Heart right ventricle (tissue), 16 donors: ENCODE measurements at regions not wholly inside any gene's neighbourhood (a gene's known extent, or its start where the extent isn't known, plus 50 kb on each side); places are given as distances from the start of the nearest gene placed in this dataset.
"Not testable (repeated sequence)": the region's sequence is repeated elsewhere in the genome, so short reads cannot be mapped to it uniquely, and the experiment has no call there.

Experiments
- ATAC-seq, 8 donors: fragments of 200-7000 bp; cut with Tn5 transposase; one replicate each; pipeline ENCODE4 v1.9.1; 2020; ENCODE audit warnings: mild to moderate bottlenecking in 8 of 8, moderate library complexity in 8 of 8, moderate number of reproducible peaks in 1 of 8
- DNase-seq, 2 donors: peaks; one replicate each; pipeline ENCODE4 v3.0.0-alpha.2; 2020
- H3K27ac ChIP-seq, 10 donors: fragments of 200-600 bp; sonication (generic) in 2 of 10; one replicate each; pipeline versions ENCODE4 v1.5.0 to v1.8.0; 2020 to 2022; ENCODE audit warnings: mild to moderate bottlenecking in 3 of 10
- H3K27me3 ChIP-seq, 7 donors: fragments of 200-600 bp; one replicate each; pipeline ENCODE4 v1.8.0; 2021 to 2022; ENCODE audit warnings: mild to moderate bottlenecking in 2 of 7
- H3K36me3 ChIP-seq, 9 donors: fragments of 200-600 bp; sonication (generic) in 1 of 9; one replicate each; pipeline versions ENCODE4 v1.5.0 to v1.8.0; 2020 to 2022; ENCODE audit warnings: mild to moderate bottlenecking in 2 of 9
- H3K4me1 ChIP-seq, 9 donors: fragments of 200-600 bp; sonication (generic) in 1 of 9; one replicate each; pipeline versions ENCODE4 v1.5.0 to v1.8.0; 2020 to 2022; ENCODE audit warnings: mild to moderate bottlenecking in 4 of 9
- H3K4me3 ChIP-seq, 10 donors: fragments of 200-600 bp; sonication (generic) in 2 of 10; one replicate each; pipeline versions ENCODE4 v1.5.0 to v1.8.0; 2020 to 2022; ENCODE audit warnings: mild to moderate bottlenecking in 7 of 10, moderate library complexity in 2 of 10
- H3K9me3 ChIP-seq, 11 donors: fragments of 200-600 bp in 10 of 11; sonication (generic) in 2 of 11; one replicate each; pipeline versions ENCODE4 v1.5.0 to v1.8.0; 2013 to 2022; ENCODE audit warnings: mild to moderate bottlenecking in 2 of 11, control low read depth in 1 of 11, moderate library complexity in 1 of 11
- WGBS, 2 donors: extraction: QIAGEN DNeasy Blood & Tissue Kit; methylation state at CpG; one replicate each; pipeline ENCODE4 v1.1.7; 2013; ENCODE audit warnings: inconsistent platforms in 1 of 2; 5-methylcytosine and 5-hydroxymethylcytosine counted together
- intact Hi-C, 10 donors: fragments of 100-400 bp; cut with DNase I; formaldehyde crosslinking; loops; one replicate each; pipeline versions ENCODE4 v1.11.1 to v1.14.2; 2022
- TF ChIP-seq, protein P1 (sequence below), 9 donors: fragments of 200-600 bp; sonication (generic) in 2 of 9; IDR thresholded peaks; one replicate each; pipeline versions ENCODE4 v1.5.0 to v1.8.0; 2021 to 2022; ENCODE audit warnings: antibody characterized with exemption in 9 of 9, mild to moderate bottlenecking in 5 of 9, moderate library complexity in 1 of 9
- donor health status: Arrhythmogenic right ventricular cardiomyopathy.
- donor health status: ischemic (EF 13 %, LVEDD 7.1; RV severe dilation, severe dysfunction).
- donor health status: healthy with polysubstance abuse.
- donor health status: DM: no; HTN: yes; CAD: no.
- donor health status: DM: no; HTN: no; CAD: no.
- donor health status: ischemic (EF 25% LVEDD 6.9; RV normal size, moderate dysfunction).
- donor health status: ischemic (EF 25% LVEDD 5.7; RV mildly dilated, moderate dysfunction).
- donor health status: healthy.
- donor health status: DM: yes; HTN: yes; CAD: no.
- donor health status: Ischemic cardiomyopathy.
- donor health status: ischemic (EF 35%, LVEDD 5.7; RV mildly dilated, moderate dysfunction).
- donor health status: nonischemic (EF 11% LVEDD 7.7; RV severe dilation, severe dysfunction).
- donor health status: DM: yes; HTN: yes; CAD: no.
- donor health status: PGD.
- donor health status: ischemic (EF 29% LVEDD 5.4; RV normal size, mild dysfunction).
- donor health status: nonischemic (EF 23%, LVEDD 6.1; RV moderate dilation, normal function).

DNA sequence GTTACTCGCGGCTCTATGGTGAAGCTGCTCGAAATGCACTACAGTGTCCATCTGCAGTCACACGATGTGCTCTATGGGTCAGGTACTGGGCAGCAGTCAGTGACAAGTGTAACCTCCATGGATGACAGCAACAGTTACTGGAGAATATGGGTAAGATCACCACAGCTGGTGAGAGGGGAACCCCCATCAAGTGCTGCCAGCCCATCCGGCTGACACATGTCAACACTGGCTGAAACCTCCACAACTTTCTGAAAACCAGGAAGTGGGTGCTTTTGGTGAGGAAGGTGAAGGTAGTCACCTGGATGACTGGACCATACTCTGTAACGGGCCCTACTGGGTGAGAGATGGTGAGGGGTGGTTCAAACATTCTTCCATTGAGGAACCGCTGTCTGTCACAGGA is 87.4 kb upstream of the C15orf39 start:
- Histone ChIP-seq H3K4me3 (no peak overlapping the region), H3K4me1 (peaks cover 0 to 40% (median 0%) of the 10 kb centered on the region in 9 donors), H3K27me3 (no peaks in the 10 kb centered on the region), H3K36me3 (no peaks in the 10 kb centered on the region), H3K27ac (no peak overlapping the region), H3K9me3 (peaks cover 0 to 21% (median 0%) of the 10 kb centered on the region in 11 donors)
- TF ChIP-seq, protein P1, sequence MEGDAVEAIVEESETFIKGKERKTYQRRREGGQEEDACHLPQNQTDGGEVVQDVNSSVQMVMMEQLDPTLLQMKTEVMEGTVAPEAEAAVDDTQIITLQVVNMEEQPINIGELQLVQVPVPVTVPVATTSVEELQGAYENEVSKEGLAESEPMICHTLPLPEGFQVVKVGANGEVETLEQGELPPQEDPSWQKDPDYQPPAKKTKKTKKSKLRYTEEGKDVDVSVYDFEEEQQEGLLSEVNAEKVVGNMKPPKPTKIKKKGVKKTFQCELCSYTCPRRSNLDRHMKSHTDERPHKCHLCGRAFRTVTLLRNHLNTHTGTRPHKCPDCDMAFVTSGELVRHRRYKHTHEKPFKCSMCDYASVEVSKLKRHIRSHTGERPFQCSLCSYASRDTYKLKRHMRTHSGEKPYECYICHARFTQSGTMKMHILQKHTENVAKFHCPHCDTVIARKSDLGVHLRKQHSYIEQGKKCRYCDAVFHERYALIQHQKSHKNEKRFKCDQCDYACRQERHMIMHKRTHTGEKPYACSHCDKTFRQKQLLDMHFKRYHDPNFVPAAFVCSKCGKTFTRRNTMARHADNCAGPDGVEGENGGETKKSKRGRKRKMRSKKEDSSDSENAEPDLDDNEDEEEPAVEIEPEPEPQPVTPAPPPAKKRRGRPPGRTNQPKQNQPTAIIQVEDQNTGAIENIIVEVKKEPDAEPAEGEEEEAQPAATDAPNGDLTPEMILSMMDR (IDR thresholded peaks at IDR 0.05) = no peak
- 83 to 86% methylated on average over 7 of the region's 7 CpGs for WGBS, 2 donors
- intact Hi-C loops = no loop called here
- DNase-seq (no peak), ATAC-seq (no peak)

DNA sequence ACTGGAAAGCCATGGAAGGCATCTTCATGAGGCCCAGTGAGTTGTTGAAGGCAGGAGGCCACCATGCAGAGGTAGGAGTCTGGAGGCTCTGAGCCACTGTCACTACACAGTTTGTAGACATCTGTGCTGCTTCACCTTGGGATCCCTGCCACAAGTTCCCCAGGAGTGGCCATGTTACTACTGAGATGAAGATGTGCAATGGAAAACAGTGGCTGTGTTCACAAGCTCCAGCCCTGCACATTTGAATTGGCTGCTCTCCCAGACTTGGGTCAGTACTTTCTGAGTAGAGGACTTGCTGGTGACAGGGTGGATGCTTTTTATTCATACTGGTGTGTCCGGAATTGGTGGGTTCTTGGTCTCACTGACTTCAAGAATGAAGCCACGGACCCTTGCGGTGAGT is 86.9 kb upstream of the C15orf39 start:
- whole genome bisulfite sequencing, 2 donors = 82 to 85% methylated on average over 3 of the region's 3 CpGs

DNA sequence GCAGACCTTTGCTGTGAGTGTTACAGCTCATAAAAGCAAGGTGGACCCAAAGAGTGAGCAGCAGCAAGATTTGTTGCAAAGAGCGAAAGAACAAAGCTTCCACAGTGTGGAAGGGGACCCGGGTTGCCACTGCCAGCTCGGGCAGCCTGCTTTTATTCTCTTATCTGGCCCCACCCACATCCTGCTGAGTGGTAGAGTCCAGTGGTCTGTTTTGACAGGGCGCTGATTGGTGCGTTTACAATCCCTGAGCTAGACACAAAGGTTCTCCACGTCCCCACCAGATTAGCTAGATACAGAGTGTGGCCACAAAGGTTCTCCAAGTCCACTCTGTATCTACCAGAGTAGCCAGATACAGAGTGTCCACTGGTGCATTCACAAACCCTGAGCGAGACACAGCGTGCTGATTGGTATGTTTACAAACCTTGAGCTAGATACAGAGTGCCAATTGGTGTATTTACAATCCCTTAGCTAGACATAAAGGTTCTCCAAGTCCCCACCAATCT is 86.2 kb upstream of the C15orf39 start:
- Histone ChIP-seq H3K4me1 (peaks cover 0 to 28% (median 0%) of the 10 kb centered on the region in 9 donors), H3K9me3 (peaks cover 0 to 21% (median 0%) of the 10 kb centered on the region in 11 donors)
- intact Hi-C loops, H3K36me3 ChIP-seq, ATAC-seq, H3K27ac ChIP-seq, H3K27me3 ChIP-seq, DNase-seq, H3K4me3 ChIP-seq: not testable (repeated sequence)
- 71 to 78% methylated on average over 8 of the region's 8 CpGs for WGBS, 2 donors

More for the DNA sequence above, 86.9 kb upstream of the C15orf39 start:
- H3K4me1 ChIP-seq = peaks cover 0 to 35% (median 0%) of the 10 kb centered on the region in 9 donors
- peaks cover 0 to 21% (median 0%) of the 10 kb centered on the region in 11 donors for H3K9me3 ChIP-seq
- H3K36me3 ChIP-seq = no peaks in the 10 kb centered on the region
- ATAC-seq = peak in 4 of 8 donors; percentile 44 to 64 (median 48)
- TF ChIP-seq, protein P1 (IDR thresholded peaks at IDR 0.05) = no peak
- intact Hi-C loops = no loop called here
- H3K27ac ChIP-seq = no peak overlapping the region
- H3K27me3 ChIP-seq = no peaks in the 10 kb centered on the region
- DNase-seq = no peak
- H3K4me3 ChIP-seq = no peak overlapping the region

DNA sequence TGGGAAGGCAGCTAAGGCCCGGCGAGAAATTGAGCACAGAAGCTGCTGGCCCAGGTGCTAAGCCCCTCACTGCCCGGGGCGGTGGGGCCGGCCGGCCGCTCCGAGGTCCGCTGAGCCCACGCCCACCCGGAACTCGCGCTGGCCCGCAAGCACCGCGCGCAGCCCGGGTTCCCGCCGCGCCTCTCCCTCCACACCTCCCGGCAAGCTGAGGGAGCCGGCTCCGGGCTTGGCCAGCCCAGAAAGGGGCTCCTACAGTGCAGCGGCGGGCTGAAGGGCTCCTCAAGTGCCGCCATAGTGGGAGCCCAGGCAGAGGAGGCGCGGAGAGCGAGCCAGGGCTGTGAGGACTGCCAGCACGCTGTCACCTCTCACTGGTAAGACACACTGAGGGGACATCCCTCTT is 85.5 kb upstream of the C15orf39 start:
- H3K4me3 ChIP-seq, ATAC-seq, H3K36me3 ChIP-seq, intact Hi-C loops, DNase-seq, H3K27me3 ChIP-seq, H3K27ac ChIP-seq: not testable (repeated sequence)
- 94 to 98% methylated on average over 26 to 31 of the region's 31 CpGs for WGBS, 2 donors
- H3K4me1 ChIP-seq = peaks cover 0 to 22% (median 0%) of the 10 kb centered on the region in 9 donors
- H3K9me3 ChIP-seq = peaks cover 0 to 21% (median 0%) of the 10 kb centered on the region in 11 donors

DNA sequence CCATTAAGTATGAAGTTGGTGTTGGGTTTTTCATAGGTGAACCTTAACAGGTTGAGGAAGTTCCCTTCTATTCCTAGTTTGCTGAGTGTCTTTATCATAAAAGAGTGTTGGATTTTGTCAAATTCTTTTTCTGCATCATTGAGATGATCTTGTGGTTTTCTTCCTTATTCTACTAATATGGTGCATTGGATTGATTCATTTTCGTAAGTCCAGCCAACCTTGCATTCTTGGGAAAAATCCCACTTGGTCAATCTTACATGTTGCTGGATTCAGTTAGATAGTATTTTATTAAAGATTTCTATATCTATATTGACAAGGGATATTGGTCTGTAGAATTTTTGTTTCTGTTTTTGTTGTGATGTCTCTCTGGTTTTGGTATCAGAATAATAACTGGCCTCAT is 83.7 kb upstream of the C15orf39 start:
- WGBS, 2 donors = 95 to 96% methylated on average over 1 of the region's 1 CpG
- ATAC-seq (no peak), DNase-seq (no peak)
- TF ChIP-seq, protein P1 (IDR thresholded peaks at IDR 0.05) = no peak
- Histone ChIP-seq H3K27ac (no peak overlapping the region), H3K36me3 (no peaks in the 10 kb centered on the region), H3K4me1 (peaks cover 0 to 3% (median 0%) of the 10 kb centered on the region in 9 donors), H3K4me3 (no peak overlapping the region), H3K9me3 (peaks cover 0 to 18% (median 0%) of the 10 kb centered on the region in 11 donors), H3K27me3 (no peaks in the 10 kb centered on the region)
- intact Hi-C loops = no loop called here

DNA sequence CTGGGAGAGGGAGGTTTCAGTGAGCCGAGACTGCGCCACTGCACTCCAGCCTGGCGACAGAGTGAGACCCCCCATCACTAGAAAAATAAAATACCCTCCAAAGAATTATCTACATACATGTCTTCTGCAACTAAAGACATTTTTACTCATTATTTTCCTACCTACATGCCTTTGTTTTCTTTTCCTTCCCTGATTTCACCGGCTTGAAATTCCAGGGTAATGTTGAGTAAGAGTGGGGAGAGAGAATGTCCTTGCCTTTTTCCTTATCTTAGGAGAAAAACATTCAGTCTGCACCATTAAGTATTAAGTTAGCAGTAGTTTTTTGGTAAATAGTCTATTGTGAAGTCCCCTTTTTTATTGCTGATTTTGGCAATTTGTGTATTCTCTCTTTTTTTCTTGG is 82.4 kb upstream of the C15orf39 start:
- ATAC-seq, H3K4me3 ChIP-seq, H3K27me3 ChIP-seq, H3K9me3 ChIP-seq, intact Hi-C loops, DNase-seq, H3K27ac ChIP-seq, H3K36me3 ChIP-seq: not testable (repeated sequence)
- 82 to 83% methylated on average over 4 of the region's 4 CpGs for WGBS, 2 donors
- peaks cover 0 to 11% (median under 1%) of the 10 kb centered on the region in 9 donors for H3K4me1 ChIP-seq
